Umbilical cord (tissue), 1 donor: ENCODE measurements at regions not wholly inside any gene's neighbourhood (a gene's known extent, or its start where the extent isn't known, plus 50 kb on each side); places are given as distances from the start of the nearest gene placed in this dataset.
A peak's percentile ranks its signal among the peaks of the same experiment; 100 is the strongest.

Source experiments
- DNase-seq: peaks from one replicate; pipeline ENCODE4 v3.0.0-alpha.2; 2015; ENCODE audit warnings: low spot score

DNA sequence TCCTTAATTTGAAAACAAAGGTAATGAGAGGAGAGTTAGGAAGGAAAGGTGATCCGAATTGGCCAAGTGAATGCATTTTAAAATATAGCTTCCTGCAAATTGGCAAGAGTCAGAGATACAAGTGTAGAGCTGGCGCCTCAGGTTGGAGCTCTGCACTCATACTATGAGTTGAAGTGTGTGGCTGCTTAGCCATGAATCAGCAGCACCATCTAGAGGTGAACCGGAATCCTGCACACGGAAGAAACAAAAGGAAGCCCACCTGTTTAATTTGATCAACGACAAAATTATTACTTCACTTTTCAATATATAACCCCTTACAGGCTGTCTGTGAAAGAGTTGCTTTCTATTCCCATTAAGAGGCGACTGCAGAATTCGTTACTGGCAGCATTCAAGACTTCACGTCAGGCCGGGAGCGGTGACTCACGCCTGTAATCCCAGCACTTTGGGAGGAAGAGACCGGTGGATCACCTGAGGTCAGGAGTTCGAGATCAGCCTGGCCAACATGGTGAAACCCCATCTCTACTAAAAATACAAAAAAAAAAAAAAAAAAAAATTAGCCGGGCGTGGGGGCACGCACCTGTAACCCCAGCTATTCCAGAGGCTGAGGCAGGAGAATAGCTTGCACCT is 1253.7 kb upstream of the CDH8 start:
- peak; percentile 29 for DNase-seq

DNA sequence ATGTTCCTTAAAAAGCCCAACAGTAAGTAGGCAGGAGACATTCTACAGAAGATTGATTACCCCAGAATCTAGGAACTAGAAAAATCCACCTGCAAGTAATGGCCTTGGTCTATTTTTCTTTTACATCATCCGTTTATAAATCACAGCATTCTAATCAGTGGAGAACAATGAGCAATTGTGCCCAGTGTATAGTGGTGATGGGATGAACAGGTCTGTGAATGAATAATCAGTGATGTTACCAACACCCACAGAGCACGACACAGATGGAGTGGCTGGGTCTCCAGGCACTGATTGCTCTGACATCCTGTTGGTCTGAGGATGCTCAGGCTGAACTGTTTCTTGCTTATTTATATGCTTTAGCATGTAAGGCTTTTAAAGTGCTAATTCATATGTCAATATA is 1251.2 kb upstream of the CDH8 start:
- DNase-seq = no peak

- no peak for DNase-seq
Observed at GRCh38 chr16:63283721-63284120, 1247.5 kb upstream of the CDH8 start.

DNA sequence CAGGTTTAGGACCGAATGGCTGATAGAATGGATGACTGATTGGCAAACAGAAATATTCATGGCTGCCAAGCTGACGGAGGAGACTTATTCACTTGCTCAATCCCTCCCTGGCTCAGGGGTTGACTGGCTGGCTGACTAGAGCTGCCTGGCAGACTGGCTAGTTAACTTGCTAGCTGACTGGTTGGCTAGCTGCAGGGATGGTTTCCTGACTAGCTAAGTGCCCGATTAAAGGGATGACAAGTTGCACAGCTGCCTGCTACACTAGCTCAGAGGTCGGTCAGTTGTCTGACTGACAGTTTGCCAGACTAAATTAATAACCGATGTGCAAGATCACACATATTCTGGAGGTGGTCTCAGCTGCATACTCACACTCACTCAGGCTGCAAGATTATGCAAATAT is 1208.4 kb upstream of the CDH8 start:
- DNase-seq = no peak

DNA sequence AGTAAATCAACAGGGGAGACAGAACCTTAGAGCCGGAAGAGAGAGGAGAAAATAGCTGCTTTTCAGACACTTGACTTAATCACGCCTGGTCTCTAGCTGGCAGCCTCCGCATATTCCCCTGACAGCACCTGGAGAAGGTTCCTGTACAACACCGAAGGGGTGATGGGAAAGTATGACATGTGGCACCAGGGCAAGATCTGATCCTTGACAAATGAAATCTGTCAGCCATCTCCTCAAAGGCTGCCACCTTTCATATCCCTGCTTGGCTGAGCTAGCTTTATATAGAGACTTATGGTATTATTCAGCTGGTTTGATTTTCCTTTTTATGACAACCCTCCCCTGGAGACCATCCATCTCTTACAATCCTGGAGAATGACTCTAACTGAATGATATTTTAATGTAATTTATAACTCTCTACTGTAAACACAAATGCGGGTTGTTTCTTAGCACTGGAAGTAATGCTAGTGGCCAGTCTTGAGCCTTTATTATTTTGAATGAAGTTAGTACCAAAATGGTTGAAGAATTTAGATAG is 1205.3 kb upstream of the CDH8 start:
- DNase-seq = no peak

- DNase-seq = no peak
Observed at GRCh38 chr16:63239065-63239570, 1202.9 kb upstream of the CDH8 start.

DNA sequence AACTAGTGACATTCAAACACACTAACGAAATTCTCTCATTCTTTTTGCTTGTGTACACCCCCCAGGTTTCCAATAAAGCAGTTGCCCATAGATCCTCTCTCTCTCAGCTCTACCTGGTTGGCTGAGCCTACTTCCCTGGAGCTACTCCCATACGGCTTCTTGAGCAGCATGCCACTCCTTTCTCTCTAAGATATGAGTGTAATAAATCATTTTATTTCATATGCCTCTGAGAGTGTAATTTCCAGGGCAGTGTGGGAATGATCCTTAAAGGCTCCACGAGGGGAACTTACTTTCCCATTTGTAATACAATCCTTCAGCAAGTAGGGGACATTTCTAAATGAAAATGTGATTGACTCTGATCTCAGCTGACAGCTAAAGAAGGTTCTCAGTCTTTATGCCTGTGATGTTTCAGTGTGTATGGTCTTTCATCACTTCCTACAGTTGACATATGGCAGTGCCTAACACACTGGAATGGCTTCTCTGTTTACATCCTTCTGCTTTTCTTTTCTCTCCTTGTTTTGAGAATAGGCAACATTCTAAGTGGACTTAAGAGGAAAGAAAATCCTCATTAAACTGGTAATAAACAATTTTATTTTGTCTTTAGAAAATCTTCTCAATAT is 1194.3 kb upstream of the CDH8 start:
- no peak for DNase-seq

DNA sequence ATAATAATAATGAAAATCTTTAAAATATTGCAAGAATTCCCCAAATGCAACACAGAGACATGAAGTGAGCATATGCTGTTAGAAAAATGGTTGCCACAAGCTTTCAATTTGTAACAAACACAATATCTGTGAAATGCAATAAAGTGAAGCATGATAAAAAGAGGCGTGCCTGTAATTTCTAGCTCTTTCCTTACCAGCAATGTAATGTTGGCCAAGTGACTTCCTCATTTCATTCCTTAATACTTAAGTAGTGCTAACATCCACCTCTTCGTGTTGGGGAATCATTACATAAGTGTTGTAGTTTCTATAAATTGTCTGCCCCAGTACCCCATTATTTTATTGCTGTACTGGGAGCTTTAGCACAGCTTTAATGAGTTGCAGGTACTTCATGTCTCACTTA is 1192.0 kb upstream of the CDH8 start:
- no peak for DNase-seq

DNA sequence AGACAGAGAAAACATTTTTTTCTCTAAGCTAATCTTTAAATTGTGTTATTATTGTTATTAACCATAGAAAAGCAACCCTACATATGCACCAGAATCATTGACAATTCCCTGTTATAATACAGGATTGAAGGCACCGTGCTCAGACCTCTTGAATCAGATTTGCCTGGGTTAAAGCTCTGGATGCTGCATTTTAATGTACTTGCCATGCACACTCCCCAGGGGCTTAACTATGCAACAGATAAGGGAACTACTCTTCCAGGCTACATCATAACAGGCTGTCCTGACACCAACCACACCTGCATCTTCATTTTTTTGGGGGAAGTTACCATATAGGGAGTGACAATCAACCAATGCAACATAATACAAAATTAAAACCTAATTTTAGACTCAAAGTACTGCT is 1187.6 kb upstream of the CDH8 start:
- no peak for DNase-seq

DNA sequence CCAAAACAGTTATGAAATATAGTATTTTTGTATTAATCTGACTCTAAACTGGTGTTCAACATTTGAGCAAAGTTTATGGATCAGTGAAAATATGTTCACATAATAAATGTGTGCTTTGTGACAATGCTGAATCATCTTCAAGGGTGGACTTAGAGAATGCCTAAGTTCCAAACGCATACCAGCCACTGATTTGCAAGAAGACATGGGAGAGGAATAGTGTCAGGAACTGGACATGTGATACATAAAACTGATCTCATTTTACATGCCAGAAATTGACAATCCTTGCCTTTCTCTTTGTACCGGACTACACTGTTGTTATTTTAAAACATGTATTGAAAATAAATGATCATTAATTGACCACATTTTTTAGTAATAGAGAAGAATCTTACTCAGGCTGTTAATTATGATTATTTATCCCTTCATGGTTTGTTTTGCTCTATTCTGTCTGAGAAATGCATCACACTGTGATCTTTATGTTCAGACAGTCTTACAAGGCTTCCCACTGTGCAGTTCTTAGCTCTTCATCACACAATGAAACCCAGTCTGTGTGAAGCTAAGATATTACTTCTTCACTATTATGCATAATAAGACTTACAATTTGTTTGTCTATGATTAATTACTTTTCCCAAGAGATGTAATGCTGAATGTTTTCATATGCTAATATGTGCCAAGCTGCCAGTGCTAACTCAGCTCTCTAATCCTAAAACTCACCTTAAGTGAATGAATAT is 1180.6 kb upstream of the CDH8 start:
- DNase-seq = no peak

GRCh38 chr16:63201851-63202250 is 1165.6 kb upstream of the CDH8 start:
- DNase-seq = no peak

GRCh38 chr16:63200940-63201339 is 1164.7 kb upstream of the CDH8 start:
- no peak for DNase-seq

GRCh38 chr16:63195336-63195735 is 1159.1 kb upstream of the CDH8 start:
- DNase-seq = no peak

- DNase-seq = no peak
Observed at GRCh38 chr16:63192980-63193379, 1156.7 kb upstream of the CDH8 start.

- DNase-seq = no peak
Observed at GRCh38 chr16:63188086-63188771, 1152.0 kb upstream of the CDH8 start.

- no peak for DNase-seq
Observed at GRCh38 chr16:63187638-63188037, 1151.4 kb upstream of the CDH8 start.

- no peak for DNase-seq
Observed at GRCh38 chr16:63185235-63185780, 1149.1 kb upstream of the CDH8 start.

DNA sequence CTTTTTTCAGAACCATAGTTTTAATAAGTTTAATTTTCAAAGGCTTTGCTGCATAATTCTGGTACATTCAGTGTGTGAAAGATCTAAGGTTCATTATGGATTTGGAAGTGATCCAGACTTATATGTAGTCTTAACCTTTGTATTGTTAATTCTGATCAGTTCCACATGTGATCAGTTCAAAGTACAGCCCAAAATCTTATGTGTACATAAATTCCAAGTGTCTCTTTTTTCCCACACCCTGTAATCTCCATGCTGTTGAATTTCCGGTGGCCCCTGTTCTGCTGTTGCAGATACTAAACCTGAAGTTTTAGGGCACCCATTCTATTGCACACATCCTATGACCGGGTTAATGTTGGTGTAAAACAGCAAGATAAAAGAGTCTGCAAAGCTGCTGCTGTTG is 1147.5 kb upstream of the CDH8 start:
- no peak for DNase-seq

GRCh38 chr16:63175313-63175712 is 1139.1 kb upstream of the CDH8 start:
- no peak for DNase-seq

DNA sequence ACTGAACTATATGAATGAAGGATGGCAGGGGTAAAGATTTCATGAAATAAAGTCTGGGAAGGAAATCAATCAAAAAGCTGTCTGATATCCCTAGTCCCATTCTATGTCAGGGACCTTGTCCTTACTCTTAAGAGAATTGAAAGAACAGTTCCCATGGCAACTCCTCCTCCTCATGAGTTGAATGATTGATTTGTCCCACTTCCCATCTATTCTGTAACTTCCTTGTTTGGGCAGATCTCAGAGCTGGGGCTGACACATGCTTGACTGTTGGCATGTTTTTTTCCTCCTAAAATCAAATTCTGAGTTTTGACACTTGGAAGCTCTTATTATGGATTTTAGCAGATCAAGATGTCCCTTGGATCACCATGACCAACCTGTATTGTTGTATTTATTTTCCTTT is 1138.6 kb upstream of the CDH8 start:
- DNase-seq = no peak

DNA sequence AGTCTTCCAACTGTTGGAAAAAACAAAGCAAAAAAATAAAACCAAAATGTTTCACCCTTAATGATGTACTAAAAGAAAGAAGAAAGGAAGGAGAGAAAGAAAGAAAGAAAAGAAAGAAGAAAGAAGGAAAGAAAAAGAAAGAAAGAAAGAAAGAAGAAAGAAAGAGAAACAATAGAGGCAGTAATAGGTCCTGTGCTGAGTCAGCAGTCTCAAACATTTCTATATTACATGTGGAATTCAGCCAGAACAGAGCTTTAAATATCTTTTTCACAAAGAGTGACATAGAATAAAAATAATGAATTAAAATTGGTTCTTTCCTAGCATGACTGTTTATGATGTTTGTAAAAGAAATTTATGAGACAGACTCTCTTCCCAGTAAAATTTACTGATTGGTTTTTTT is 1135.3 kb upstream of the CDH8 start:
- no peak for DNase-seq

GRCh38 chr16:63169100-63169499 is 1132.9 kb upstream of the CDH8 start:
- DNase-seq = no peak
